HG03108 (cell line): ENCODE measurements at regions not wholly inside any gene's neighbourhood (a gene's known extent, or its start where the extent isn't known, plus 50 kb on each side); places are given as distances from the start of the nearest gene placed in this dataset.

Experiments
- ATAC-seq: cut with Tn5 transposase; IDR thresholded peaks from one replicate; pipeline ENCODE4 v1.9.1; 2021; ENCODE audit warnings: moderate library complexity; ENCODE audit not compliant: unreplicated experiment

- ATAC-seq, result no peak
Observed at GRCh38 chr13:84686458-84686857, 804.2 kb upstream of the SLITRK1 start.

GRCh38 chr13:84684804-84685203 lies 802.5 kb upstream of the SLITRK1 start:
- ATAC-seq, result no peak

GRCh38 chr13:84684048-84684662 lies 801.9 kb upstream of the SLITRK1 start:
- ATAC-seq, result no peak

- no peak for ATAC-seq
Observed at GRCh38 chr13:84683448-84683847, 801.2 kb upstream of the SLITRK1 start.

GRCh38 chr13:84677836-84678235 lies 795.6 kb upstream of the SLITRK1 start:
- ATAC-seq, result no peak

- no peak for ATAC-seq
Observed at GRCh38 chr13:84672616-84673015, 790.3 kb upstream of the SLITRK1 start.

- no peak for ATAC-seq
Observed at GRCh38 chr13:84670245-84670644, 788.0 kb upstream of the SLITRK1 start.

DNA sequence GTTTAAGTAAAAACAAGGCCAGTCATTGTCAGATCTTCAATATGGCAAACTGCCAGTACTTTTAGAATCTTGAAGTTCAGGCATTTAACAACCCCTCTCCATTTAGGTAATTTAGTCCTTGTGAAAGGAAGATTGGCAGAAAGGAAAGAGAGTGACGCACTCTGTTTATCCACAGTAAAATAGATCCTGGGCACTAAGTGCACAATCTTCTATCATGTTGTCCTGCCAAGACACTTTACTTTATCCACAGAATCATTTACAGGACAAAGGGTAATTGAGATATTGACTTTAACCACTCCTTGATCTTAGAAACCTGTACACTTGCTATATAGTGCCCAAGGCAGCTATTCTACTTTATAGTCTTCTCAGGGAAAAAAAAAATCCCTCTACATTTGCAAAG lies 786.4 kb upstream of the SLITRK1 start:
- no peak for ATAC-seq

DNA sequence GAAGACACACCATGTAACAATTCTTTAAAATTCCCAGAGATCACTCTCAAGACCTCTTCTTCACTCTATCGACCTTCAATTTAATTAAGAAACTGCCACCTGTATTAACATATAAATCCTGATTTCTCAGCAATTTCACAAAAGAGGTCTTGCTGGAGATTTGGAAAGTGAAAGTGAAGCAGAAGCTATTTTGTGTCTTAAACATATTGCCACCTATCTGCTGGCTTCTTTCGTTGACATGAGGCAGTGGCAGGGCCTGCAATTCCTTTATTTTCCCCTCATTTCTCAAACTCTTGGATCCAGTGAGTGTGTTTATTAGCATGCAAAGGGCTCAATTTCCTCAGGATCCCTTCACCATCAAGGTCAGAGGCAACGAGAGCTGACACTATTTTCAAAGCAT lies 780.2 kb upstream of the SLITRK1 start:
- ATAC-seq, result no peak

DNA sequence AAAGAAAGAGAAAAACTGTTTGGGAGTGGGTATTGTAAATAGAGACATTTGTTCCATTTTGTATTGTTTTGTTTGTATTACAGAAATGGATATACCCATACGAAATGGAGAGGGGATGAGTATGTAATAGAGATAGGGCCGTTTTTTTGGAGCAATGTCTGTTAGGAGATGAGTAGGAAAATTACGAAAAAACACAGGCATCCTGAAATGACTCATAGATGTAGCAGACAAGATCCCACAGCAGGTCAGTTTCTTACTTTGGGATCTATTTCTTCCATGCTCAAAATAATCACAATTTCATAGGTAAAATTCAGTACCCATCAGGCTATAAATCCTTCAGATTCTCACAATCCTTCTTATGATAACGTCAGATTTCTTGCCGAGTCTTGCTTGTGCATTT lies 779.4 kb upstream of the SLITRK1 start:
- no peak for ATAC-seq

GRCh38 chr13:84659359-84659661 lies 777.0 kb upstream of the SLITRK1 start:
- no peak for ATAC-seq

DNA sequence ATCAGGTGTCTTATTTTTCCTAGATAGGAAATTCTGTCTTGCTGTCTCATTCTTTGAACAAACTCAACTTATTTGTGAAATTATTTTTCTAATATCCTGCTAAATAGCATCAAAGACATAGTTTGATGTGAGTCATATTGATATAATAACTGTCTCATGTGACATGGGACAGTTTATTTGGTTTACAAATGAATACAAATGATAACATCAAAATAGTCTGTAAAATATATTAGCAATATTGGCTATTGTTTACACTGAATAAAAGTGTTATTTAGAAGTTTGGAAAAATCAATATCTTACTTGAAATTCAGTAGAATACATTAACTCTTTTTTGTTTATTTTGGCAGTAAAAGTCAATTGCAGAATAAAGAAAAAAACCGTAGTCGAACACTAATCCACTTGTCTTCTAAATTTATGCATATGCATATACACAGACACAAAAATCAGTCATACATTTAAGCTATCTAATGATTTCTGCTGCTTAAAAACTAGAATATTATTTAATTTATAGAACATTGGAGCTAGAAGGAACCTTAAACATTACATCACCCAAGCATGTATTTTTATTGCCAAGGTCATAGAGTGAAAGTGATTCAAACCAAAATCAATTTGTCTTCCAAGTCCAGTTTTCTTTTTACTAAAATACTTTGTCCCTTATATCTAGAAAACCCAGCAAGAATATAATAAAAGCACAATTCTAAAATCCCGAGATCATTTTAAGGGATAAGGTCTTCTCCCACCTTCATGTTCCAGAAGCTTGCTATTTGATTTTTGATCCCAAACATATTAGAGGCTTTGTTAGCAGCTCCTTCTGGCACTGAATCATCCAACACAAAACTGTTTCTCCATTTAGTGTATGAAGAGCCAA lies 776.5 kb upstream of the SLITRK1 start:
- ATAC-seq, result no peak

- no peak for ATAC-seq
Observed at GRCh38 chr13:84655677-84656076, 773.4 kb upstream of the SLITRK1 start.

- ATAC-seq, result no peak
Observed at GRCh38 chr13:84654654-84655275, 772.5 kb upstream of the SLITRK1 start.

- ATAC-seq, result no peak
Observed at GRCh38 chr13:84653915-84654534, 771.8 kb upstream of the SLITRK1 start.

- ATAC-seq, result no peak
Observed at GRCh38 chr13:84651705-84652104, 769.4 kb upstream of the SLITRK1 start.

DNA sequence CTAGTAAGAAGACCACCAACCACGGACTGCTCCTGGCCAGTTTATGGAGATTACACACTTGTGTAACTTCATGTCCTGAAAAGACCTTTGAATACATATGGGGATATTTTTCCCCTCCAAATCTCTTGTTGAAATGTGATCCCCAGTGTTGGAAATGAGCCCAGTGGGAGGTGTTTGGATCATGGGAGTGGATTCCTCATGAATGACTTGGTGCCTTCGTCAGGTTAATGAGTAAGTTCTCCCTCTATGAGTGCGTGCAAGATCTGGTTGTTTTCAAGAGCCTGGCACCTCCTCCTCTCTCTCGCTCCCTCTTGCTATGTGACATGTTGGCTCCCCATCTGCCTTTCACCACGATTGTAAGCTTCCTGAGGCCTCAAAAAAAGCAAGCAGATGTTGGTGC lies 769.0 kb upstream of the SLITRK1 start:
- ATAC-seq, result no peak

GRCh38 chr13:84649853-84650252 lies 767.6 kb upstream of the SLITRK1 start:
- no peak for ATAC-seq

DNA sequence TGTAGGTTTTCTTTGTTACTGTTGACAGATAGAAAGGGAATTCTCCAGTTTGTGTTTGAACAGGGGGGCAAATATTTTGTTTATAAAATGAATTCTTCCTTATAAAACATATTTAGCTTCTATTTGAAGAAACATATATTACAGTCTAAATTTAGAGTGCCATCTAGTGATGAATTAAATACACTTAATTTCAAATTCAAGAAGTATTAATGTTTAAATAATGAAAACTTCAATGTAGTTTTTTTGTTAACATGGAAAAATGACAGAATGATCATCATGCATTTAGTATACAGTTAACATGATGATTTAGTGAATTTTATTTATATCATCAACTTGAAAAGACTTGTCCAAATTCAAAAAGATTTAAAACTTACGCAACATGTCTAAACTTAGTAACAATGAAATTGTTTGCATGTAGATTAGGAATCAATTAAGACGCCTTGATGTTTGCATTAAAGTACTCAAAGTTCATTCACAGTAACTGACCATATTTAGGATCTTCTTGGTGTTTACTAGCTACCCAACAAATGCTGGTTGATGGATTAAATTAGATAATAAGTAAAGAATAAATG lies 765.9 kb upstream of the SLITRK1 start:
- ATAC-seq, result no peak

DNA sequence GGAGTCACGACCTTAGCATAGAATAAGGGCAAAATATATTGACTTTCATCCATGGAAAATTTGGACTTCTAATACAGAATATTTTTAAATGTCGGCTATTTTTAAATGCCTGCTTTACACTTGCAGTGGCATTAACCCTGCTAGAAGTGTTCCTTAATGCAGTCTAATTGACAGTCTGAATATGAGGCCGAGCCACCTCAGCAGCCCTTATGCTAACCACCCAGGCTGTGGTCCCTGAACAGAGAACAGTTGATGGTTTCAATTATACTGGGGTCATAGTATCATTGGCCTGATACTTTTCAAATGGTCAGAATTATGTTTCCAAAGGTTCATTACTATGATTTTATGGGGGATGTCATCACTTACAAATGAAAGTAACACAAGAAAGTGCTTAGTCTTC lies 764.7 kb upstream of the SLITRK1 start:
- no peak for ATAC-seq

- no peak for ATAC-seq
Observed at GRCh38 chr13:84645196-84646012, 763.1 kb upstream of the SLITRK1 start.
